IMR-90 (cell line): ENCODE measurements at regions not wholly inside any gene's neighbourhood (a gene's known extent, or its start where the extent isn't known, plus 50 kb on each side); places are given as distances from the start of the nearest gene placed in this dataset.

Experiments
- ATAC-seq: fragments of 200-7000 bp; cut with Tn5 transposase; 2 replicates; pipeline ENCODE4 v1.9.1; 2020; ENCODE audit warnings: low read depth, mild to moderate bottlenecking, moderate library complexity
- BruUV-seq: library from RNA; stranded (reverse); fragments of 400-500 nt; replicated peaks from 2 replicates; lab custom pipeline; 2021; lab: Mats Ljungman, UMichigan
- CTCF ChIA-PET: fragments of 300-600 bp; formaldehyde crosslinking; extraction: SDS; loops from one replicate; lab custom pipeline; 2021; ENCODE audit warnings: antibody characterized with exemption; lab: Yijun Ruan, JAX
- POLR2A ChIA-PET: fragments of 300-600 bp; sonication (Branson Sonifier 250); formaldehyde crosslinking; loops from one replicate; lab custom pipeline; 2022; ENCODE audit warnings: antibody characterized with exemption; ENCODE audit not compliant: unreplicated experiment; lab: Charles Lee
- DNase-seq: peaks from one replicate; pipeline ENCODE4 v3.0.0; 2013
- H2AFZ ChIP-seq: replicated peaks from 2 replicates; pipeline ENCODE3; 2013; ENCODE audit warnings: low read length, mild to moderate bottlenecking; ENCODE audit not compliant: poor library complexity
- H2AK5ac ChIP-seq: 2 replicates; pipeline ENCODE4 v1.6.1; 2013; ENCODE audit warnings: low read depth, low read length, inconsistent platforms
- H2AK9ac ChIP-seq: replicated peaks from 2 replicates; pipeline ENCODE3; 2013; ENCODE audit warnings: mild to moderate bottlenecking, low read depth, low read length, moderate library complexity; ENCODE audit not compliant: poor library complexity
- H2BK120ac ChIP-seq: 2 replicates; pipeline ENCODE4 v1.6.1; 2013; ENCODE audit warnings: low read depth, low read length, inconsistent platforms
- H2BK15ac ChIP-seq: 3 replicates; pipeline ENCODE4 v1.6.1; 2013; ENCODE audit warnings: low read depth, low read length, inconsistent platforms
- H2BK20ac ChIP-seq: 2 replicates; pipeline ENCODE4 v1.6.1; 2013; ENCODE audit warnings: low read depth, mild to moderate bottlenecking, inconsistent platforms, low read length, moderate library complexity
- H2BK5ac ChIP-seq: 2 replicates; pipeline ENCODE4 v1.6.1; 2013; ENCODE audit warnings: mild to moderate bottlenecking, low read depth, low read length, inconsistent platforms; ENCODE audit not compliant: poor library complexity, severe bottlenecking
- H3K14ac ChIP-seq: replicated peaks from 2 replicates; pipeline ENCODE4 v1.6.1; 2013; ENCODE audit warnings: low read depth, low read length, inconsistent platforms
- H3K18ac ChIP-seq: 2 replicates; pipeline ENCODE4 v1.6.1; 2013; ENCODE audit warnings: low read depth, low read length, control low read depth
- H3K23ac ChIP-seq: 2 replicates; pipeline ENCODE4 v1.6.1; 2013; ENCODE audit warnings: low read depth, low read length, inconsistent platforms
- H3K27ac ChIP-seq: 2 replicates; pipeline ENCODE4 v1.5.1; 2013; ENCODE audit warnings: mild to moderate bottlenecking, control low read depth, low read length; ENCODE audit not compliant: insufficient read depth
- H3K27me3 ChIP-seq: 2 replicates; pipeline ENCODE4 v1.6.1; 2013; ENCODE audit warnings: low read length; ENCODE audit not compliant: control insufficient read depth, insufficient read depth
- H3K36me3 ChIP-seq: 2 replicates; pipeline ENCODE4 v1.6.1; 2013; ENCODE audit warnings: low read length, mixed read lengths; ENCODE audit not compliant: control insufficient read depth, insufficient read depth
- H3K4ac ChIP-seq: 2 replicates; pipeline ENCODE4 v1.6.1; 2013; ENCODE audit warnings: low read depth, low read length, inconsistent platforms
- H3K4me1 ChIP-seq: 2 replicates; pipeline ENCODE4 v1.6.1; 2013; ENCODE audit warnings: low read length, mixed read lengths; ENCODE audit not compliant: control insufficient read depth, insufficient read depth
- H3K4me2 ChIP-seq: 2 replicates; pipeline ENCODE4 v1.6.1; 2013; ENCODE audit warnings: low read depth, mild to moderate bottlenecking, control low read depth, low read length, moderate library complexity
- H3K4me3 ChIP-seq: 2 replicates; pipeline ENCODE4 v1.5.1; 2013; ENCODE audit warnings: low read depth, mild to moderate bottlenecking, control low read depth, low read length, moderate library complexity; ENCODE audit not compliant: insufficient read depth
- H3K56ac ChIP-seq: 2 replicates; pipeline ENCODE4 v1.6.1; 2013; ENCODE audit warnings: low read length, inconsistent platforms; ENCODE audit not compliant: insufficient read depth; ENCODE audit errors: extremely low read depth
- H3K79me1 ChIP-seq, 2 experiments: 2 replicates each; pipeline ENCODE4 v1.6.1; 2013; ENCODE audit warnings: low read length in 2 of 2, inconsistent platforms in 1 of 2, low read depth in 1 of 2
- H3K9ac ChIP-seq: 2 replicates; pipeline ENCODE4 v1.6.1; 2013; ENCODE audit warnings: low read depth, low read length, control low read depth
- H3K9me1 ChIP-seq: 2 replicates; pipeline ENCODE4 v1.6.1; 2013; ENCODE audit warnings: low read length, inconsistent platforms; ENCODE audit not compliant: insufficient read depth
- H3K9me3 ChIP-seq: 2 replicates; pipeline ENCODE4 v1.6.1; 2013; ENCODE audit warnings: low read length; ENCODE audit not compliant: control insufficient read depth, insufficient read depth
- H4K20me1 ChIP-seq: 2 replicates; pipeline ENCODE4 v1.6.1; 2013; ENCODE audit warnings: low read length, inconsistent platforms; ENCODE audit not compliant: insufficient read depth
- H4K5ac ChIP-seq: 2 replicates; pipeline ENCODE4 v1.6.1; 2013; ENCODE audit warnings: mild to moderate bottlenecking, low read depth, low read length, control low read depth
- H4K8ac ChIP-seq, 2 experiments: 2 replicates each; pipeline ENCODE4 v1.6.1; 2013; ENCODE audit warnings: low read depth in 2 of 2, low read length in 2 of 2, control low read depth in 1 of 2, inconsistent platforms in 1 of 2
- H4K91ac ChIP-seq: 2 replicates; pipeline ENCODE4 v1.6.1; 2013; ENCODE audit warnings: low read depth, low read length, inconsistent platforms; ENCODE audit not compliant: insufficient read depth
- BHLHE40 ChIP-seq: fragments of 150-350 bp; IDR thresholded peaks from 2 replicates; pipeline ENCODE4 v1.6.1; 2016; ENCODE audit warnings: mild to moderate bottlenecking, low read depth, low read length
- CEBPB ChIP-seq: IDR thresholded peaks from 2 replicates; pipeline ENCODE4 v1.6.1; 2012; ENCODE audit warnings: low read depth, low read length, improper control_type of control experiment
- ELK1 ChIP-seq: fragments of 150-350 bp; IDR thresholded peaks from 2 replicates; pipeline ENCODE4 v1.6.1; 2016; ENCODE audit warnings: low read depth, mild to moderate bottlenecking, low read length, moderate library complexity, borderline replicate concordance
- MAFK ChIP-seq: IDR thresholded peaks from 2 replicates; pipeline ENCODE4 v1.6.1; 2012; ENCODE audit warnings: low read depth, low read length, improper control_type of control experiment
- MAZ ChIP-seq: IDR thresholded peaks from 2 replicates; pipeline ENCODE4 v1.6.1; 2012; ENCODE audit warnings: low read depth, mild to moderate bottlenecking, low read length, improper control_type of control experiment, moderate library complexity, borderline replicate concordance
- MXI1 ChIP-seq: IDR thresholded peaks from 2 replicates; pipeline ENCODE4 v1.6.1; 2012; ENCODE audit warnings: low read depth, mild to moderate bottlenecking, low read length, moderate library complexity, borderline replicate concordance
- NFE2L2 ChIP-seq: fragments of 150-350 bp; IDR thresholded peaks from 2 replicates; pipeline ENCODE4 v1.6.1; 2016; ENCODE audit warnings: low read depth, mild to moderate bottlenecking, low read length
- POLR2A ChIP-seq: IDR thresholded peaks from 2 replicates; pipeline ENCODE4 v1.6.1; 2012; ENCODE audit warnings: mild to moderate bottlenecking, low read depth, low read length
- RCOR1 ChIP-seq: IDR thresholded peaks from 2 replicates; pipeline ENCODE4 v1.6.1; 2012; ENCODE audit warnings: mild to moderate bottlenecking, low read length, improper control_type of control experiment; ENCODE audit not compliant: insufficient replicate concordance
- SMC3 ChIP-seq: fragments of 150-350 bp; IDR thresholded peaks from 2 replicates; pipeline ENCODE4 v1.6.1; 2016; ENCODE audit warnings: low read depth, mild to moderate bottlenecking, antibody characterized with exemption, low read length, moderate library complexity
- dilution Hi-C: fragments of 300-500 bp; cut with HindIII; formaldehyde crosslinking; loops from one replicate; pipeline ENCODE4 v1.14.3; 2018; ENCODE audit warnings: low sequenced_read_pairs; ENCODE audit not compliant: unreplicated experiment
- in situ Hi-C: fragments of 300-500 bp; cut with MboI; formaldehyde crosslinking; loops from 3 replicates; pipeline ENCODE4 v1.14.3; 2019; ENCODE audit warnings: low sequenced_read_pairs, inconsistent platforms, mixed read lengths
- intact Hi-C: fragments of 100-400 bp; cut with micrococcal nuclease; formaldehyde crosslinking; loops from 2 replicates; pipeline ENCODE4 v1.10.0; 2022

GRCh38 chr5:99122976-99123375, 194.2 kb upstream of the CHD1 start:
- Histone ChIP-seq H3K4ac (no peak overlapping the region), H3K14ac (no peak overlapping the region), H3K79me1 (no peaks in the 10 kb centered on the region), H2AFZ (no peak overlapping the region), H3K23ac (no peak overlapping the region), H3K27me3 (no peaks in the 10 kb centered on the region), H3K4me1 (no peaks in the 10 kb centered on the region), H3K4me2 (no peak overlapping the region), H3K4me3 (no peak overlapping the region), H3K18ac (no peak overlapping the region), H4K8ac (no peak overlapping the region), H2AK5ac (no peak overlapping the region), H3K9me3 (no peaks in the 10 kb centered on the region), H4K20me1 (no peaks in the 10 kb centered on the region), H2AK9ac (no peak overlapping the region), H3K56ac (no peak overlapping the region), H2BK120ac (no peak overlapping the region), H2BK15ac (no peak overlapping the region), H3K9ac (no peak overlapping the region), H4K91ac (no peak overlapping the region), H3K36me3 (no peaks in the 10 kb centered on the region), H4K5ac (no peak overlapping the region), H2BK5ac (no peak overlapping the region), H3K9me1 (no peaks in the 10 kb centered on the region), H2BK20ac (no peak overlapping the region), H3K27ac (no peak overlapping the region)
- dilution Hi-C loops = no loop called here
- in situ Hi-C loops = no loop called here
- ChIA-PET CTCF (no interaction called here), POLR2A (no interaction called here)
- intact Hi-C loops = no loop called here
- no peak for TF ChIP-seq MAZ
- no peak for TF ChIP-seq BHLHE40
- no peak for TF ChIP-seq NFE2L2
- no peak for TF ChIP-seq ELK1
- no peak for TF ChIP-seq RCOR1
- TF ChIP-seq POLR2A = no peak
- no peak for TF ChIP-seq CEBPB
- TF ChIP-seq SMC3 = no peak
- TF ChIP-seq MXI1 = no peak
- no peak for TF ChIP-seq MAFK
- DNase-seq (peak; percentile 1), ATAC-seq (no peak)
- no TSS peak for BruUV-seq
